Endodermal cell (in vitro differentiated cells): ENCODE measurements at regions not wholly inside any gene's neighbourhood (a gene's known extent, or its start where the extent isn't known, plus 50 kb on each side); places are given as distances from the start of the nearest gene placed in this dataset.

Experiments used
- DNase-seq: peaks from one replicate; pipeline ENCODE4 v3.0.0-alpha.2; 2017
- H3K27ac ChIP-seq: 2 replicates; pipeline ENCODE4 v1.5.1; 2013; ENCODE audit warnings: mild to moderate bottlenecking, low read depth, low read length, moderate library complexity
- H3K27me3 ChIP-seq: 2 replicates; pipeline ENCODE4 v1.6.1; 2013; ENCODE audit warnings: mild to moderate bottlenecking, low read length, moderate library complexity; ENCODE audit not compliant: insufficient read depth, control insufficient read depth, poor library complexity, severe bottlenecking
- H3K36me3 ChIP-seq: 2 replicates; pipeline ENCODE4 v1.7.0; 2013; ENCODE audit warnings: mild to moderate bottlenecking, low read length, moderate library complexity; ENCODE audit not compliant: control insufficient read depth, insufficient read depth
- H3K4me1 ChIP-seq: one replicate; pipeline ENCODE4 v1.7.0; 2013; ENCODE audit warnings: low read length; ENCODE audit not compliant: control insufficient read depth, insufficient read depth
- H3K4me3 ChIP-seq: 2 replicates; pipeline ENCODE4 v1.5.1; 2013; ENCODE audit warnings: mild to moderate bottlenecking, low read length, moderate library complexity
- H3K9ac ChIP-seq: 2 replicates; pipeline ENCODE4 v1.6.1; 2013; ENCODE audit warnings: mild to moderate bottlenecking, low read length, moderate library complexity; ENCODE audit not compliant: poor library complexity, severe bottlenecking; ENCODE audit errors: extremely low read depth
- H3K9me3 ChIP-seq: 2 replicates; pipeline ENCODE4 v1.6.1; 2013; ENCODE audit warnings: mild to moderate bottlenecking, low read length, moderate library complexity; ENCODE audit not compliant: control insufficient read depth
- H3K27ac Mint-ChIP-seq: 2 replicates; pipeline ENCODE4 v1.8.0; 2020; ENCODE audit warnings: mixed read lengths
- H3K27me3 Mint-ChIP-seq: 2 replicates; pipeline ENCODE4 v1.8.0; 2021; ENCODE audit warnings: mild to moderate bottlenecking, mixed read lengths; ENCODE audit not compliant: insufficient read depth
- H3K36me3 Mint-ChIP-seq: 2 replicates; pipeline ENCODE4 v1.8.0; 2020; ENCODE audit warnings: low read depth, mixed read lengths
- H3K4me1 Mint-ChIP-seq: 2 replicates; pipeline ENCODE4 v1.8.0; 2020; ENCODE audit warnings: mixed read lengths
- H3K4me3 Mint-ChIP-seq: 2 replicates; pipeline ENCODE4 v1.8.0; 2020; ENCODE audit warnings: mild to moderate bottlenecking, moderate library complexity, mixed read lengths
- H3K9me3 Mint-ChIP-seq: 2 replicates; pipeline ENCODE4 v1.8.0; 2020; ENCODE audit warnings: mild to moderate bottlenecking, mixed read lengths
- WGBS, 2 experiments: methylation state at CpG; one replicate each; pipeline versions ENCODE4 v1.1.5 to v1.1.7; 2013; ENCODE audit warnings: missing lambda C conversion rate in 2 of 2, mixed read lengths in 1 of 2; ENCODE audit not compliant: insufficient coverage in 1 of 2, insufficient read length in 1 of 2; 5-methylcytosine and 5-hydroxymethylcytosine counted together
- TF ChIP-seq, protein P1 (sequence below): fragments of 200-600 bp; sonication (generic); conservative IDR thresholded peaks from 2 replicates; pipeline ENCODE4 v1.5.0; 2021; ENCODE audit warnings: antibody characterized with exemption, mild to moderate bottlenecking

DNA sequence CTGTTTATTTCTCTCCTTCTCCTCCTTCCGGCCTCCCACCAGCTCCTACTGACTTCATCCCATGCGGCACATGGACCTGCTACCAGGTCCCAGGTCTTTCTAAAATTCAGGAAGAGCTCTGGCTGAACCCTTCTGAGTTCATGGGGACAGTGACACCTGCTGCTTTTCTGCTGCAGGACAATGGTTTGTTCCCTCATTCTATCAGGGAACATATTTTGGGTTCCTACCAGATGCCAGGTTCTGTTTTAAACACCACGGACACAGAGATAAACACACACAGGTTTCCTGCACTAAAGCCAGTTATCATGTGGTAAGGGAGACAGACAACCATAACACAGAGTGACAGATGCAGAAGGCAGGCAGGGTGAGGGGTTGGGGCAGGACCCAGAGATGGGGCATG is 114.0 kb upstream of the RAB4A start:
- Mint-ChIP-seq H3K9me3 (no peaks in the 10 kb centered on the region), H3K27me3 (peaks cover 4% of the 10 kb centered on the region), H3K4me1 (peaks cover 31% of the 10 kb centered on the region), H3K36me3 (no peaks in the 10 kb centered on the region), H3K27ac (no peak overlapping the region), H3K4me3 (no peak overlapping the region)
- Histone ChIP-seq H3K27ac (no peak overlapping the region), H3K9me3 (no peaks in the 10 kb centered on the region), H3K4me3 (no peak overlapping the region), H3K27me3 (peaks cover 14% of the 10 kb centered on the region), H3K4me1 (peaks cover 13% of the 10 kb centered on the region), H3K36me3 (no peaks in the 10 kb centered on the region), H3K9ac (no peak overlapping the region)
- WGBS, 2 experiments = 86 to 90% methylated on average over 2 to 3 of the region's 3 CpGs
- peak; percentile 71 for DNase-seq
- TF ChIP-seq, protein P1, sequence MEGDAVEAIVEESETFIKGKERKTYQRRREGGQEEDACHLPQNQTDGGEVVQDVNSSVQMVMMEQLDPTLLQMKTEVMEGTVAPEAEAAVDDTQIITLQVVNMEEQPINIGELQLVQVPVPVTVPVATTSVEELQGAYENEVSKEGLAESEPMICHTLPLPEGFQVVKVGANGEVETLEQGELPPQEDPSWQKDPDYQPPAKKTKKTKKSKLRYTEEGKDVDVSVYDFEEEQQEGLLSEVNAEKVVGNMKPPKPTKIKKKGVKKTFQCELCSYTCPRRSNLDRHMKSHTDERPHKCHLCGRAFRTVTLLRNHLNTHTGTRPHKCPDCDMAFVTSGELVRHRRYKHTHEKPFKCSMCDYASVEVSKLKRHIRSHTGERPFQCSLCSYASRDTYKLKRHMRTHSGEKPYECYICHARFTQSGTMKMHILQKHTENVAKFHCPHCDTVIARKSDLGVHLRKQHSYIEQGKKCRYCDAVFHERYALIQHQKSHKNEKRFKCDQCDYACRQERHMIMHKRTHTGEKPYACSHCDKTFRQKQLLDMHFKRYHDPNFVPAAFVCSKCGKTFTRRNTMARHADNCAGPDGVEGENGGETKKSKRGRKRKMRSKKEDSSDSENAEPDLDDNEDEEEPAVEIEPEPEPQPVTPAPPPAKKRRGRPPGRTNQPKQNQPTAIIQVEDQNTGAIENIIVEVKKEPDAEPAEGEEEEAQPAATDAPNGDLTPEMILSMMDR = peak; percentile 79

DNA sequence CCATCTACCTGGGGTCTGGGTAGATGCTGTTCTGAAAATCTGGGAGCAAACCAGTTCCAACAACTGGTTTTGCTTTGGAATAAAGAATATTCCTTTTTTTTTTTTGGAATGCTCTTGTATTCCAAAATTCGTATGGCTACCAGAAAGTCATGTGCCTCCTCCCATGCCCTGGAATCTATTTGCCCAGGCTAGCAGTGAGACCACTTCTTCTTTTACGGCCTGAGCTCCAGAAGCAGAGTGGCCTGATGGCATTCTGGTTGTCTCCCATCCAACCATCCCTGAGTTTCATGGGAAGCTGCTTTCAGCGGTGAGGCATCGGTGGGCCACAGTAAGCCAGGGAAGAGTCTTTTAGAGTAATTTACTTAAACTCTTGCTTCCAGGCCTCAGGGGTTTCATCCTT is 113.4 kb upstream of the RAB4A start:
- no peak overlapping the region for H3K4me3 Mint-ChIP-seq
- H3K27me3 Mint-ChIP-seq = peaks cover 4% of the 10 kb centered on the region
- peaks cover 30% of the 10 kb centered on the region for H3K4me1 Mint-ChIP-seq
- H3K27me3 ChIP-seq = peaks cover 14% of the 10 kb centered on the region
- no peak overlapping the region for H3K9ac ChIP-seq
- no peak overlapping the region for H3K27ac ChIP-seq
- H3K4me3 ChIP-seq = no peak overlapping the region
- H3K36me3 ChIP-seq = no peaks in the 10 kb centered on the region
- peaks cover 13% of the 10 kb centered on the region for H3K4me1 ChIP-seq
- H3K9me3 Mint-ChIP-seq = no peaks in the 10 kb centered on the region
- no peaks in the 10 kb centered on the region for H3K36me3 Mint-ChIP-seq
- 96 to 100% methylated on average over 3 to 4 of the region's 4 CpGs for WGBS, 2 experiments
- no peaks in the 10 kb centered on the region for H3K9me3 ChIP-seq
- no peak for DNase-seq
- no peak overlapping the region for H3K27ac Mint-ChIP-seq
- TF ChIP-seq, protein P1 = no peak

DNA sequence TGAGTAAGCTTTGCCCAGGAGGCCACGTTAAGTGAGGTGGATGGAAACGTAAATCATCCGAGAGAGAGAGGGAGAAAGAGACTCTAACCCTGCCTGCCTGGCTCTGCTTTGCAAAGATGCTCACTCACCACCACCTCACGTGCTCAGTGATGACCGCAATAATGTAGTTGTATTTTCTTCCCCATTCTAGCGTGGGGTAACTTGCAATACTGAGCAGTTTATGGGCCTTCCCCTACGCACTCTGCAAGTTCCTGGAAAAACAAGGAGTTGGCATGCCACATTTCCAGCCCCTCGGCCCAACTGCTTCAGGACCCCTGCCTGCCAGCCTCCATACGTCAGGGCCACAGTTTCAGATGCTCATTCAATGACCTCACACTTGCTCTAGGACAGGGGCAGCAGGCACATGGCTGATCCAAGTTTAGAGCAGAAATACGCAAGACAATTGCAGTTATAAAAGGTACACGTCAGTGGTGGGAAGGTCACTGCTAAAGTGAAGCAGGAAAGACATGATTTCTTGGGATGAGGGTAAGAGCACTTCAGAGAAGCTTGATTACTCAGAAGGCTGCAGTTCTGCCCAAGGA is 112.5 kb upstream of the RAB4A start:
- WGBS, 2 experiments = 91 to 92% methylated on average over 11 of the region's 11 CpGs
- peaks cover 14% of the 10 kb centered on the region for H3K27me3 ChIP-seq
- Mint-ChIP-seq H3K4me1 (peaks cover 30% of the 10 kb centered on the region), H3K27ac (no peak overlapping the region), H3K36me3 (no peaks in the 10 kb centered on the region), H3K4me3 (no peak overlapping the region), H3K9me3 (no peaks in the 10 kb centered on the region), H3K27me3 (peaks cover 4% of the 10 kb centered on the region)
- H3K9me3 ChIP-seq = no peaks in the 10 kb centered on the region
- peaks cover 13% of the 10 kb centered on the region for H3K4me1 ChIP-seq
- H3K4me3 ChIP-seq = no peak overlapping the region
- TF ChIP-seq, protein P1 = no peak
- no peak overlapping the region for H3K27ac ChIP-seq
- no peak for DNase-seq
- H3K36me3 ChIP-seq = no peaks in the 10 kb centered on the region
- no peak overlapping the region for H3K9ac ChIP-seq
